Caco-2 (cell line): ENCODE measurements at regions not wholly inside any gene's neighbourhood (a gene's known extent, or its start where the extent isn't known, plus 50 kb on each side); places are given as distances from the start of the nearest gene placed in this dataset.

Experiments
- BruUV-seq: library from RNA; stranded (reverse); fragments of 400-500 nt; replicated peaks from 2 replicates; lab custom pipeline; 2021; lab: Mats Ljungman, UMichigan
- CTCF ChIA-PET: fragments of 300-600 bp; sonication (Branson Sonifier 250); formaldehyde crosslinking; loops from one replicate; lab custom pipeline; 2022; ENCODE audit warnings: antibody characterized with exemption; lab: Charles Lee
- POLR2A ChIA-PET: fragments of 300-600 bp; sonication (Branson Sonifier 250); formaldehyde crosslinking; loops from one replicate; lab custom pipeline; 2022; ENCODE audit warnings: antibody characterized with exemption; lab: Charles Lee
- DNase-seq, 2 experiments: peaks; one replicate each; pipeline versions ENCODE4 v3.0.0 to v3.0.0-alpha.2; 2020 to 2022
- H3K27me3 ChIP-seq: replicated peaks from 2 replicates; pipeline ENCODE4 v1.6.0; 2011; ENCODE audit warnings: low read length; ENCODE audit not compliant: control insufficient read depth, insufficient read depth
- H3K36me3 ChIP-seq: 2 replicates; pipeline ENCODE4 v1.5.1; 2011; ENCODE audit warnings: low read length; ENCODE audit not compliant: control insufficient read depth, insufficient read depth
- H3K4me1 ChIP-seq: fragments of 250-450 bp; sonication (Bioruptor Pico); 2 replicates; pipeline ENCODE4 v1.5.1; 2020; ENCODE audit warnings: mild to moderate bottlenecking
- H3K4me3 ChIP-seq: 2 replicates; pipeline ENCODE4 v1.5.1; 2011; ENCODE audit warnings: low read depth, mild to moderate bottlenecking, control low read depth, low read length
- H3K9me3 ChIP-seq: fragments of 250-450 bp; sonication (Bioruptor Pico); 2 replicates; pipeline ENCODE4 v1.5.1; 2020; ENCODE audit warnings: mild to moderate bottlenecking, moderate library complexity
- H3K27ac Mint-ChIP-seq: one replicate; pipeline ENCODE4 v1.8.0; 2022; ENCODE audit warnings: mixed read lengths; ENCODE audit not compliant: unreplicated experiment
- H3K27me3 Mint-ChIP-seq: one replicate; pipeline ENCODE4 v1.8.0; 2022; ENCODE audit warnings: mixed read lengths; ENCODE audit not compliant: insufficient read depth, unreplicated experiment
- H3K36me3 Mint-ChIP-seq: one replicate; pipeline ENCODE4 v1.8.0; 2022; ENCODE audit warnings: mild to moderate bottlenecking, mixed read lengths; ENCODE audit not compliant: insufficient read depth, unreplicated experiment
- H3K4me1 Mint-ChIP-seq: one replicate; pipeline ENCODE4 v1.8.0; 2022; ENCODE audit warnings: low read depth, mixed read lengths; ENCODE audit not compliant: unreplicated experiment
- H3K4me3 Mint-ChIP-seq: one replicate; pipeline ENCODE4 v1.8.0; 2022; ENCODE audit warnings: mild to moderate bottlenecking, moderate library complexity, mixed read lengths; ENCODE audit not compliant: unreplicated experiment
- H3K9me3 Mint-ChIP-seq: one replicate; pipeline ENCODE4 v1.8.0; 2022; ENCODE audit warnings: mixed read lengths; ENCODE audit not compliant: unreplicated experiment
- intact Hi-C: fragments of 100-400 bp; cut with micrococcal nuclease; formaldehyde crosslinking; loops from one replicate; pipeline ENCODE4 v1.10.0; 2022; ENCODE audit not compliant: unreplicated experiment
- TF ChIP-seq, protein P1 (sequence below), 2 experiments: fragments of 200-600 bp in 1 of 2; IDR thresholded peaks; 1 replicate in 1 of 2; 2 replicates in 1 of 2; pipeline versions ENCODE4 v1.5.1 to v1.8.0; 2011 to 2022; ENCODE audit warnings: antibody characterized with exemption in 1 of 2, control low read depth in 1 of 2, inconsistent platforms in 1 of 2, low read depth in 1 of 2, low read length in 1 of 2, mild to moderate bottlenecking in 1 of 2, moderate library complexity in 1 of 2; ENCODE audit not compliant: insufficient read depth in 1 of 2, severe bottlenecking in 1 of 2, unreplicated experiment in 1 of 2

DNA sequence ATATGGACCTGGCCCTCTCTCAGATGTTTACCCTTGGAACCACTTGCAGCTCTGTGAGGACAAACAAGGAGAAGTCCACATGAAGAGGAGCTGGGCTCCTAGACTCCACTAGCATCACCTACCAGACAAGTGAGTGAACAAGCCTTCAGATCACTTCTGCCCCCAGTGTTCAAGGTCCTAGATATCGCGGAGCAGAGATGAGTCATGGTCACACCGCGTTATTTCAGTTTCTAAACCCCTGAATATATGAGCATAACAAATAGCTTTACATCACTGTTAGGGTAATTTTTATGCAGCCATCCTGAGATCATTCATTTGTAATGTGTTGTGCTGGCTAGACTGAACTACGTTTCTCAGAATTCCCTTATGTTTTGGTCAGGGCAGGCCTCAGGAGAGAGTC lies 77.0 kb upstream of the DAP start:
- peaks cover 4% of the 10 kb centered on the region; the same call in 1 of the 2 replicates for H3K4me1 ChIP-seq
- ChIA-PET POLR2A (no interaction called here), CTCF (no interaction called here)
- no peak overlapping the region for H3K4me3 ChIP-seq
- Mint-ChIP-seq H3K4me1 (peaks cover 12% of the 10 kb centered on the region), H3K4me3 (no peak overlapping the region), H3K27ac (no peak overlapping the region), H3K9me3 (no peaks in the 10 kb centered on the region), H3K36me3 (peaks cover 3% of the 10 kb centered on the region), H3K27me3 (no peaks in the 10 kb centered on the region)
- intact Hi-C loops = no loop called here
- no peaks in the 10 kb centered on the region for H3K27me3 ChIP-seq
- BruUV-seq = no TSS peak
- DNase-seq = no peak
- H3K9me3 ChIP-seq = no peaks in the 10 kb centered on the region
- TF ChIP-seq, protein P1, sequence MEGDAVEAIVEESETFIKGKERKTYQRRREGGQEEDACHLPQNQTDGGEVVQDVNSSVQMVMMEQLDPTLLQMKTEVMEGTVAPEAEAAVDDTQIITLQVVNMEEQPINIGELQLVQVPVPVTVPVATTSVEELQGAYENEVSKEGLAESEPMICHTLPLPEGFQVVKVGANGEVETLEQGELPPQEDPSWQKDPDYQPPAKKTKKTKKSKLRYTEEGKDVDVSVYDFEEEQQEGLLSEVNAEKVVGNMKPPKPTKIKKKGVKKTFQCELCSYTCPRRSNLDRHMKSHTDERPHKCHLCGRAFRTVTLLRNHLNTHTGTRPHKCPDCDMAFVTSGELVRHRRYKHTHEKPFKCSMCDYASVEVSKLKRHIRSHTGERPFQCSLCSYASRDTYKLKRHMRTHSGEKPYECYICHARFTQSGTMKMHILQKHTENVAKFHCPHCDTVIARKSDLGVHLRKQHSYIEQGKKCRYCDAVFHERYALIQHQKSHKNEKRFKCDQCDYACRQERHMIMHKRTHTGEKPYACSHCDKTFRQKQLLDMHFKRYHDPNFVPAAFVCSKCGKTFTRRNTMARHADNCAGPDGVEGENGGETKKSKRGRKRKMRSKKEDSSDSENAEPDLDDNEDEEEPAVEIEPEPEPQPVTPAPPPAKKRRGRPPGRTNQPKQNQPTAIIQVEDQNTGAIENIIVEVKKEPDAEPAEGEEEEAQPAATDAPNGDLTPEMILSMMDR (IDR thresholded peaks at IDR 0.05; ENCODE audit: insufficient read depth in 1 of 2, low read depth in 1 of 2, low read length in 1 of 2, severe bottlenecking in 1 of 2, unreplicated experiment in 1 of 2) = no peak
- no peaks in the 10 kb centered on the region for H3K36me3 ChIP-seq

DNA sequence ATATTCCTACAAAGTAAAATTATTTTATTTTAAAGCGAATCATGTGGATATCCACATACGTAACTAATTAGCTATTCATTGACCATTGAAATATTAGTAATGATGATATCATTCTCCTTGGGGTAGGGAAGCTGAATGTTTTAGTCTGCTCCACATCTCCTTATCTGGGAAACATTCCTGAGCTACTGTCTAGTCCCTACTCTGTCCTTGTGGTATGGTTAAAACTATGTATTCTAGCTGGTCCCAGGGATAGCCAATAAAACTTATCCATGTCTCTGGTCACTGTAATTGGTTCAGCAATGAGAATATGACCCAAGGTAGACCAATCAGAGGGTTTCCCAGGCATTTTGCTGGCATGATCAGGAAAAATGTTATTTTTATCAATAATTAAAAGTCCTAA lies 76.0 kb upstream of the DAP start:
- no peaks in the 10 kb centered on the region for H3K27me3 Mint-ChIP-seq
- TF ChIP-seq, protein P1 (IDR thresholded peaks at IDR 0.05; ENCODE audit: insufficient read depth in 1 of 2, low read depth in 1 of 2, low read length in 1 of 2, severe bottlenecking in 1 of 2, unreplicated experiment in 1 of 2) = no peak
- H3K27me3 ChIP-seq = no peaks in the 10 kb centered on the region
- no TSS peak for BruUV-seq
- no peaks in the 10 kb centered on the region for H3K9me3 ChIP-seq
- H3K9me3 Mint-ChIP-seq = no peaks in the 10 kb centered on the region
- intact Hi-C loops = no loop called here
- H3K36me3 Mint-ChIP-seq = peaks cover 6% of the 10 kb centered on the region
- H3K4me3 ChIP-seq = no peak overlapping the region
- H3K4me1 ChIP-seq = peaks cover 9% of the 10 kb centered on the region; the same call in 1 of the 2 replicates
- peaks cover 21% of the 10 kb centered on the region for H3K4me1 Mint-ChIP-seq
- H3K36me3 ChIP-seq = no peaks in the 10 kb centered on the region
- H3K27ac Mint-ChIP-seq = no peak overlapping the region
- CTCF ChIA-PET = no interaction called here
- POLR2A ChIA-PET = no interaction called here
- no peak overlapping the region for H3K4me3 Mint-ChIP-seq
- no peak for DNase-seq

DNA sequence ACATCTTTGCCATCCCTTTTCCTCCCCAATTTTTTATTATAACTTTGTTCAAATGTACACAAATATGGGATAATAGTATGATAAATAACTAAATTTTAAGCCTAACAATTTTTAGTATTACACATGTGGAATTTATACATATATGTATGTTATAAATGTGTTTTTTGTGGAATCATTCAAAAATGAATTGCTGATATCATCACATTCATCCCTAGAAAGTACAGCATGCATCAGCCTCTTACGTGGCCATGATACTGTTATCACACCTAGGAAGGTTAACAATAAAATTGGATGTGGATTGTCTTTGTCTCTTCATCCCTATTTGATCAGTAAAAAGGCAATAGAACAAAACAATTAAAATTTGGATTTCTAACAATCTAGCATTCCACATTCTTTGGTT lies 73.7 kb upstream of the DAP start:
- BruUV-seq = no TSS peak

More for the DNA sequence above, 73.7 kb upstream of the DAP start:
- H3K27me3 Mint-ChIP-seq = no peaks in the 10 kb centered on the region
- Histone ChIP-seq H3K4me1 (peaks cover 9% of the 10 kb centered on the region; the same call in 1 of the 2 replicates), H3K9me3 (no peaks in the 10 kb centered on the region), H3K27me3 (no peaks in the 10 kb centered on the region), H3K36me3 (no peaks in the 10 kb centered on the region), H3K4me3 (no peak overlapping the region)
- no peak overlapping the region for H3K27ac Mint-ChIP-seq
- POLR2A ChIA-PET = no interaction called here
- intact Hi-C loops = loop anchor here (5.0 kb wide), 1 partner anchor 72 kb away; the partner anchor contains the start of gene DAP
- H3K36me3 Mint-ChIP-seq = peaks cover 6% of the 10 kb centered on the region
- H3K4me1 Mint-ChIP-seq = peaks cover 29% of the 10 kb centered on the region
- TF ChIP-seq, protein P1 (IDR thresholded peaks at IDR 0.05; ENCODE audit: insufficient read depth in 1 of 2, low read depth in 1 of 2, low read length in 1 of 2, severe bottlenecking in 1 of 2, unreplicated experiment in 1 of 2) = no peak
- H3K9me3 Mint-ChIP-seq = no peaks in the 10 kb centered on the region
- no peak for DNase-seq
- H3K4me3 Mint-ChIP-seq = no peak overlapping the region
- CTCF ChIA-PET = no interaction called here
